Brain microvascular endothelial cell (primary cell): ENCODE measurements at regions not wholly inside any gene's neighbourhood (a gene's known extent, or its start where the extent isn't known, plus 50 kb on each side); places are given as distances from the start of the nearest gene placed in this dataset.

Source experiments
- DNase-seq: peaks from one replicate; pipeline ENCODE4 v3.0.0-alpha.2; 2020
- H3K27ac ChIP-seq: fragments of 250-450 bp; sonication (Bioruptor Pico); 2 replicates; pipeline ENCODE4 v1.5.1; 2020; ENCODE audit warnings: mild to moderate bottlenecking, moderate library complexity
- H3K27me3 ChIP-seq: fragments of 250-450 bp; sonication (Bioruptor Pico); replicated peaks from 2 replicates; pipeline ENCODE4 v1.5.1; 2020; ENCODE audit warnings: mild to moderate bottlenecking
- H3K36me3 ChIP-seq: fragments of 250-450 bp; sonication (Bioruptor Pico); replicated peaks from 2 replicates; pipeline ENCODE4 v1.5.1; 2020; ENCODE audit warnings: mild to moderate bottlenecking
- H3K4me3 ChIP-seq: 2 replicates; pipeline ENCODE4 v1.5.1; 2011; ENCODE audit warnings: low read depth, mild to moderate bottlenecking, control low read depth, low read length, moderate library complexity
- CTCF ChIP-seq: IDR thresholded peaks from 2 replicates; pipeline ENCODE4 v1.5.1; 2011; ENCODE audit warnings: low read depth, mild to moderate bottlenecking, moderate library complexity, low read length, control low read depth, inconsistent platforms; ENCODE audit errors: missing control alignments
- in situ Hi-C: cut with HindIII; loops from 2 replicates; pipeline ENCODE4 v1.10.0; 2017; ENCODE audit warnings: low sequenced_read_pairs, low pct_ligation_motif_present

DNA sequence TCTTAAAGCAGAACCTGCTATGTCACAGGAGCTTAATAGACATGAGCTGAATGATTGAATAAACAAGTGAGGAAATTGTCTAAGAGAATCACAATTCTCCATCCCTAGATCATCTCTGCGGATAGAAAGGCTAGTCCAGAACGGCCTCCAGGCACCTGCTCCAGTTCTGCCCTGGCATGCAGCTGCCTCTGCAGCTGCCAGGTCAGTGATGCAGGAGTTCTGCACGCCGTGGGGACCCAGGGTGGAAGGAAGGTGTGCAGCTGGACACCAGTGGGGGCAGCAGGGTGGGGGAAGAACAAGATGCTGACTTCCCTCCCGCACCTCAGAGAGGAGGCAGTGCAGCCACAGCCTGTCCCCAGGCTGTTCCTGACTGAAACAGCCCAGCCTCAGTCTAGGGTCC, 192.1 kb upstream of the NCAM1 start:
- no peaks in the 10 kb centered on the region for H3K36me3 ChIP-seq
- TF ChIP-seq CTCF: no peak
- H3K4me3 ChIP-seq: no peak overlapping the region
- no peaks in the 10 kb centered on the region for H3K27me3 ChIP-seq
- H3K27ac ChIP-seq: no peak overlapping the region
- no peak for DNase-seq
- in situ Hi-C loops: no loop called here

DNA sequence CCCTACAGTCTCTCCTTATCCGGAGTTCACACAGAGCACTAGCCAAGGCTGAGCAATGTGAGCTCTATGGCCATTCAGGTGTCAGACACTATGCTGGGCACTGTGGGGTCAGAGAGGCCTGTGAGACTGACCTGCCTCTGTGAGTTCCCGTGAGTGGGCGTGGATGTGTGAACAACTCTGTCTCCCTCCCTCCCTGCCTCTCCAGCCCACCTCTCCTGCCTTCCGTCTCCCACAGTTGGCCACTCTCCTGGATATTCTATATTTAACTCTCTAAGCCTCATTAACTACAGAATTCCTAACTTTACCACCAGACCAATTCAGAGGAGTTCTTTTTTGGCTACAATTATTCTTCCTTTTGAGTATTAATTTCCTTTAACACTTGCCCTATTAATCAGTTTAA, 191.6 kb upstream of the NCAM1 start:
- H3K27ac ChIP-seq: no peak overlapping the region
- H3K36me3 ChIP-seq: no peaks in the 10 kb centered on the region
- H3K4me3 ChIP-seq: no peak overlapping the region
- in situ Hi-C loops: no loop called here
- no peak for TF ChIP-seq CTCF
- DNase-seq: no peak
- H3K27me3 ChIP-seq: no peaks in the 10 kb centered on the region

- Histone ChIP-seq H3K27me3 (no peaks in the 10 kb centered on the region), H3K36me3 (no peaks in the 10 kb centered on the region), H3K4me3 (no peak overlapping the region), H3K27ac (no peak overlapping the region)
- TF ChIP-seq CTCF: no peak
- no peak for DNase-seq
- in situ Hi-C loops: no loop called here
Observed at GRCh38 chr11:112770033-112770432, 191.2 kb upstream of the NCAM1 start.

- Histone ChIP-seq H3K27ac (no peak overlapping the region), H3K27me3 (no peaks in the 10 kb centered on the region), H3K36me3 (no peaks in the 10 kb centered on the region), H3K4me3 (no peak overlapping the region)
- no peak for TF ChIP-seq CTCF
- DNase-seq: no peak
- in situ Hi-C loops: no loop called here
Observed at GRCh38 chr11:112770487-112770886, 190.7 kb upstream of the NCAM1 start.

- no peak overlapping the region for H3K4me3 ChIP-seq
- no peaks in the 10 kb centered on the region for H3K27me3 ChIP-seq
- no peak overlapping the region for H3K27ac ChIP-seq
- in situ Hi-C loops: no loop called here
- no peak for DNase-seq
- TF ChIP-seq CTCF: no peak
- no peaks in the 10 kb centered on the region for H3K36me3 ChIP-seq
Observed at GRCh38 chr11:112771851-112772250, 189.4 kb upstream of the NCAM1 start.

DNA sequence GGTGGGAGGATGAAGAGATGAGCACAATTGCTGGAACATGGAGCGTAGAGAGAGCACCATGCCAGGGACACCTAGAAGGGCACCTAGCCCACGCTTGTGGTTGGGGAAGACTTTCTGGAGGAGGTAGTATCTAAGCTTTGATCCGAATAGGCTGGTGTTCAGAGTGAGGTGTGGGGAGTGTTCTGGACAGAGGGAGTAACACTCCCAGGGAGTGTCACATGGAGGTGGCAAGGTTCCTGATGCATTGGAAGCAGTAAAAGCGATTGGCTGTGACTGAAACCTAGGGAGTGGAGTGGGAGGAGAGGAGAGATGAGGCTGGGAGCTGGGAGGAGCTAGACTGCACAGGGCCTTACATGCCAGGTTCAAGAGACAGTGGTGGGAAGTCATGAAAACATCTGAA, 188.0 kb upstream of the NCAM1 start:
- no peak for DNase-seq
- Histone ChIP-seq H3K4me3 (no peak overlapping the region), H3K27me3 (no peaks in the 10 kb centered on the region), H3K36me3 (no peaks in the 10 kb centered on the region), H3K27ac (no peak overlapping the region)
- no peak for TF ChIP-seq CTCF
- in situ Hi-C loops: no loop called here
